Type B pancreatic cell (in vitro differentiated cells): ENCODE measurements at regions not wholly inside any gene's neighbourhood (a gene's known extent, or its start where the extent isn't known, plus 50 kb on each side); places are given as distances from the start of the nearest gene placed in this dataset.

ENCODE experiments used
- DNase-seq: peaks from one replicate; pipeline ENCODE4 v3.0.0; 2021; ENCODE audit warnings: mixed read lengths; ENCODE audit not compliant: unreplicated experiment; ENCODE audit errors: extremely low spot score
- H3K27ac Mint-ChIP-seq: 2 replicates; pipeline ENCODE4 v1.8.0; 2021; ENCODE audit warnings: mild to moderate bottlenecking, mixed read lengths
- H3K27me3 Mint-ChIP-seq: 2 replicates; pipeline ENCODE4 v1.8.0; 2021; ENCODE audit warnings: mixed read lengths
- H3K36me3 Mint-ChIP-seq: 2 replicates; pipeline ENCODE4 v1.8.0; 2021; ENCODE audit warnings: mixed read lengths
- H3K4me1 Mint-ChIP-seq: one replicate; pipeline ENCODE4 v1.8.0; 2021; ENCODE audit warnings: mixed read lengths; ENCODE audit not compliant: unreplicated experiment
- H3K4me3 Mint-ChIP-seq: 2 replicates; pipeline ENCODE4 v1.8.0; 2021; ENCODE audit warnings: mild to moderate bottlenecking, mixed read lengths
- H3K9me3 Mint-ChIP-seq: 2 replicates; pipeline ENCODE4 v1.8.0; 2021; ENCODE audit warnings: mixed read lengths
- CTCF ChIP-seq: fragments of 200-600 bp; sonication (generic); conservative IDR thresholded peaks from 2 replicates; pipeline ENCODE4 v1.5.0; 2021; ENCODE audit warnings: antibody characterized with exemption, mild to moderate bottlenecking

- Mint-ChIP-seq H3K9me3 (no peaks in the 10 kb centered on the region), H3K27me3 (peaks cover 12% of the 10 kb centered on the region), H3K27ac (no peak overlapping the region), H3K4me1 (no peaks in the 10 kb centered on the region), H3K4me3 (no peak overlapping the region), H3K36me3 (no peaks in the 10 kb centered on the region)
- no peak for TF ChIP-seq CTCF
- DNase-seq = no peak
Observed at GRCh38 chr6:91720324-91720723, 1133.5 kb upstream of the MAP3K7 start.

- Mint-ChIP-seq H3K4me1 (no peaks in the 10 kb centered on the region), H3K9me3 (no peaks in the 10 kb centered on the region), H3K27me3 (peaks cover 12% of the 10 kb centered on the region), H3K4me3 (no peak overlapping the region), H3K27ac (no peak overlapping the region), H3K36me3 (no peaks in the 10 kb centered on the region)
- no peak for TF ChIP-seq CTCF
- no peak for DNase-seq
Observed at GRCh38 chr6:91719414-91719813, 1132.5 kb upstream of the MAP3K7 start.

GRCh38 chr6:91718198-91718597, 1131.3 kb upstream of the MAP3K7 start:
- no peak for TF ChIP-seq CTCF
- Mint-ChIP-seq H3K4me3 (no peak overlapping the region), H3K27me3 (peaks cover 12% of the 10 kb centered on the region), H3K27ac (no peak overlapping the region), H3K4me1 (no peaks in the 10 kb centered on the region), H3K36me3 (no peaks in the 10 kb centered on the region), H3K9me3 (no peaks in the 10 kb centered on the region)
- DNase-seq = no peak

- H3K9me3 Mint-ChIP-seq = no peaks in the 10 kb centered on the region
- H3K27me3 Mint-ChIP-seq = peaks cover 12% of the 10 kb centered on the region
- H3K36me3 Mint-ChIP-seq = no peaks in the 10 kb centered on the region
- no peak overlapping the region for H3K27ac Mint-ChIP-seq
- no peak for DNase-seq
- H3K4me1 Mint-ChIP-seq = no peaks in the 10 kb centered on the region
- no peak overlapping the region for H3K4me3 Mint-ChIP-seq
- no peak for TF ChIP-seq CTCF
Observed at GRCh38 chr6:91717094-91717493, 1130.2 kb upstream of the MAP3K7 start.

- TF ChIP-seq CTCF = no peak
- no peak overlapping the region for H3K27ac Mint-ChIP-seq
- no peaks in the 10 kb centered on the region for H3K4me1 Mint-ChIP-seq
- no peak overlapping the region for H3K4me3 Mint-ChIP-seq
- H3K9me3 Mint-ChIP-seq = no peaks in the 10 kb centered on the region
- no peaks in the 10 kb centered on the region for H3K36me3 Mint-ChIP-seq
- peaks cover 12% of the 10 kb centered on the region for H3K27me3 Mint-ChIP-seq
- DNase-seq = no peak
Observed at GRCh38 chr6:91716361-91716760, 1129.5 kb upstream of the MAP3K7 start.

GRCh38 chr6:91715171-91715805, 1128.4 kb upstream of the MAP3K7 start:
- peaks cover 9% of the 10 kb centered on the region for H3K27me3 Mint-ChIP-seq
- H3K27ac Mint-ChIP-seq = no peak overlapping the region
- no peaks in the 10 kb centered on the region for H3K4me1 Mint-ChIP-seq
- DNase-seq = no peak
- H3K36me3 Mint-ChIP-seq = no peaks in the 10 kb centered on the region
- H3K9me3 Mint-ChIP-seq = no peaks in the 10 kb centered on the region
- TF ChIP-seq CTCF = no peak
- no peak overlapping the region for H3K4me3 Mint-ChIP-seq
